ENCODE measurements at regions not wholly inside any gene's neighbourhood (a gene's known extent, or its start where the extent isn't known, plus 50 kb on each side); places are given as distances from the start of the nearest gene placed in this dataset.

- TF ChIP-seq CTCF (IDR thresholded peaks at IDR 0.05; ENCODE audit: insufficient read depth, low read length, poor library complexity, severe bottlenecking) = no peak
- no peak for TF ChIP-seq EZH2phosphoT487 (conservative IDR thresholded peaks at IDR 0.05; ENCODE audit: low read length)
These were observed 53.7 kb upstream of the PLSCR5 start for GRCh38 chr3:146658841-146659240.
